ENCODE measurements at regions not wholly inside any gene's neighbourhood (a gene's known extent, or its start where the extent isn't known, plus 50 kb on each side); places are given as distances from the start of the nearest gene placed in this dataset.

- no peak overlapping the region for H3K4me3 ChIP-seq (ENCODE audit: low read depth, low read length)
- CTCF ChIA-PET: no interaction called here
- H3K27me3 ChIP-seq (ENCODE audit: control insufficient read depth, insufficient read depth, low read length): no peaks in the 10 kb centered on the region
- TF ChIP-seq CTCF (IDR thresholded peaks at IDR 0.05; ENCODE audit: insufficient read depth, low read depth, low read length): no peak
- POLR2A ChIA-PET: no interaction called here
- H3K36me3 ChIP-seq (ENCODE audit: control insufficient read depth, insufficient read depth, low read length): no peaks in the 10 kb centered on the region
- DNase-seq (ENCODE audit: low read depth): no peak
Measured at GRCh38 chr3:188055388-188055787, 98.6 kb upstream of the LPP start.

GRCh38 chr3:188057124-188057523, 96.8 kb upstream of the LPP start:
- H3K4me3 ChIP-seq (ENCODE audit: low read depth, low read length): no peak overlapping the region
- CTCF ChIA-PET: no interaction called here
- DNase-seq (ENCODE audit: low read depth): no peak
- POLR2A ChIA-PET: no interaction called here
- H3K36me3 ChIP-seq (ENCODE audit: control insufficient read depth, insufficient read depth, low read length): no peaks in the 10 kb centered on the region
- TF ChIP-seq CTCF (IDR thresholded peaks at IDR 0.05; ENCODE audit: insufficient read depth, low read depth, low read length): no peak
- H3K27me3 ChIP-seq (ENCODE audit: control insufficient read depth, insufficient read depth, low read length): no peaks in the 10 kb centered on the region

- CTCF ChIA-PET: interaction anchor here (0.8 kb wide), 1 partner anchor 896 kb away, joined by 3 read pairs; no protein-coding TSS in a partner anchor
Measured at GRCh38 chr3:188058569-188059184, 95.3 kb upstream of the LPP start.

GRCh38 chr3:188059351-188059750, 94.6 kb upstream of the LPP start:
- Histone ChIP-seq H3K27me3 (ENCODE audit: control insufficient read depth, insufficient read depth, low read length) (no peaks in the 10 kb centered on the region), H3K36me3 (ENCODE audit: control insufficient read depth, insufficient read depth, low read length) (no peaks in the 10 kb centered on the region), H3K4me3 (ENCODE audit: low read depth, low read length) (no peak overlapping the region)
- ChIA-PET CTCF (interaction anchor here (0.7 kb wide), 1 partner anchor 43 kb away, joined by 4 read pairs; no protein-coding TSS in a partner anchor), POLR2A (no interaction called here)
- TF ChIP-seq CTCF (IDR thresholded peaks at IDR 0.05; ENCODE audit: insufficient read depth, low read depth, low read length): no peak
- no peak for DNase-seq (ENCODE audit: low read depth)

More at GRCh38 chr3:188058569-188059184, 95.3 kb upstream of the LPP start:
- Histone ChIP-seq H3K4me3 (ENCODE audit: low read depth, low read length) (no peak overlapping the region), H3K36me3 (ENCODE audit: control insufficient read depth, insufficient read depth, low read length) (no peaks in the 10 kb centered on the region), H3K27me3 (ENCODE audit: control insufficient read depth, insufficient read depth, low read length) (no peaks in the 10 kb centered on the region)
- no peak for DNase-seq (ENCODE audit: low read depth)
- no peak for TF ChIP-seq CTCF (IDR thresholded peaks at IDR 0.05; ENCODE audit: insufficient read depth, low read depth, low read length)
- POLR2A ChIA-PET: no interaction called here

- no peaks in the 10 kb centered on the region for H3K36me3 ChIP-seq (ENCODE audit: control insufficient read depth, insufficient read depth, low read length)
- ChIA-PET POLR2A (no interaction called here), CTCF (no interaction called here)
- TF ChIP-seq CTCF (IDR thresholded peaks at IDR 0.05; ENCODE audit: insufficient read depth, low read depth, low read length): no peak
- no peaks in the 10 kb centered on the region for H3K27me3 ChIP-seq (ENCODE audit: control insufficient read depth, insufficient read depth, low read length)
- H3K4me3 ChIP-seq (ENCODE audit: low read depth, low read length): no peak overlapping the region
- DNase-seq (ENCODE audit: low read depth): no peak
Measured at GRCh38 chr3:188060264-188060835, 93.6 kb upstream of the LPP start.

Data from BJ (cell line).